ENCODE measurements at regions not wholly inside any gene's neighbourhood (a gene's known extent, or its start where the extent isn't known, plus 50 kb on each side); places are given as distances from the start of the nearest gene placed in this dataset.

DNA sequence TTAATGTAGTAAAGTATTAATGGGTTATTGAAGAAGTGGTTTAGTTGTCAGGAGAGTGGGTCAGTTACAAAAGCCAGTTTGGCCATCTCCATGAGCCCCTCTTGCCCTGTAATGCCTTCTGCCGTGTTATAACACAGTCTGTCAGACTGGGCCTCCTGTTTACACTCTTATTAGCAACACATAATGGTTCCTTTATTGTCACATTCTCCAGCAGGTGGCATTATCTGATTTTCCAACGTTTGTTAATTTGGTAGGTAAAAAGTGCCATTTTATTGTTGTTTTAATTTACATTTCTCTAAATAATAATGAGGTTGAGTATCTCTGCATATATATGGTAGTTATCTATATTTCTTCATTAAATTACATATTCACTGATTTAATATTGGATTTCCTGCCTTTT, 560.8 kb downstream of the FGF13 start (continued):
- TF ChIP-seq, protein P1, sequence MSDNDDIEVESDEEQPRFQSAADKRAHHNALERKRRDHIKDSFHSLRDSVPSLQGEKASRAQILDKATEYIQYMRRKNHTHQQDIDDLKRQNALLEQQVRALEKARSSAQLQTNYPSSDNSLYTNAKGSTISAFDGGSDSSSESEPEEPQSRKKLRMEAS (IDR thresholded peaks at IDR 0.05) = no peak
- no peak for TF ChIP-seq FOSL1 (IDR thresholded peaks at IDR 0.05; ENCODE audit: low read depth)
- TF ChIP-seq, protein P2, sequence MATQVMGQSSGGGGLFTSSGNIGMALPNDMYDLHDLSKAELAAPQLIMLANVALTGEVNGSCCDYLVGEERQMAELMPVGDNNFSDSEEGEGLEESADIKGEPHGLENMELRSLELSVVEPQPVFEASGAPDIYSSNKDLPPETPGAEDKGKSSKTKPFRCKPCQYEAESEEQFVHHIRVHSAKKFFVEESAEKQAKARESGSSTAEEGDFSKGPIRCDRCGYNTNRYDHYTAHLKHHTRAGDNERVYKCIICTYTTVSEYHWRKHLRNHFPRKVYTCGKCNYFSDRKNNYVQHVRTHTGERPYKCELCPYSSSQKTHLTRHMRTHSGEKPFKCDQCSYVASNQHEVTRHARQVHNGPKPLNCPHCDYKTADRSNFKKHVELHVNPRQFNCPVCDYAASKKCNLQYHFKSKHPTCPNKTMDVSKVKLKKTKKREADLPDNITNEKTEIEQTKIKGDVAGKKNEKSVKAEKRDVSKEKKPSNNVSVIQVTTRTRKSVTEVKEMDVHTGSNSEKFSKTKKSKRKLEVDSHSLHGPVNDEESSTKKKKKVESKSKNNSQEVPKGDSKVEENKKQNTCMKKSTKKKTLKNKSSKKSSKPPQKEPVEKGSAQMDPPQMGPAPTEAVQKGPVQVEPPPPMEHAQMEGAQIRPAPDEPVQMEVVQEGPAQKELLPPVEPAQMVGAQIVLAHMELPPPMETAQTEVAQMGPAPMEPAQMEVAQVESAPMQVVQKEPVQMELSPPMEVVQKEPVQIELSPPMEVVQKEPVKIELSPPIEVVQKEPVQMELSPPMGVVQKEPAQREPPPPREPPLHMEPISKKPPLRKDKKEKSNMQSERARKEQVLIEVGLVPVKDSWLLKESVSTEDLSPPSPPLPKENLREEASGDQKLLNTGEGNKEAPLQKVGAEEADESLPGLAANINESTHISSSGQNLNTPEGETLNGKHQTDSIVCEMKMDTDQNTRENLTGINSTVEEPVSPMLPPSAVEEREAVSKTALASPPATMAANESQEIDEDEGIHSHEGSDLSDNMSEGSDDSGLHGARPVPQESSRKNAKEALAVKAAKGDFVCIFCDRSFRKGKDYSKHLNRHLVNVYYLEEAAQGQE (IDR thresholded peaks at IDR 0.05; ENCODE audit: low read depth) = no peak
- no peak for TF ChIP-seq SIN3A (IDR thresholded peaks at IDR 0.05; ENCODE audit: low read depth)
- TF ChIP-seq CBX3 (IDR thresholded peaks at IDR 0.05; ENCODE audit: low read depth) = no peak

GRCh38 chrX:138157850-138158249, 553.7 kb downstream of the FGF13 start:
- ChIA-PET RAD21 (ENCODE audit: low non-redundant PET in 1 of 2, low total read pairs in 2 of 2, uncharacterized antibody in 2 of 2, unreplicated experiment in 2 of 2) (no interaction called here), CTCF (no interaction called here), POLR2A (no interaction called here)
- DNase-seq (ENCODE audit: low read depth, low spot score) (no peak), ATAC-seq (no peak)
- H3K4me2 ChIP-seq (ENCODE audit: low read length) = no peak overlapping the region
- no TSS peak for BruUV-seq (replicated peaks)
- H3K36me3 ChIP-seq (ENCODE audit: control insufficient read depth in 1 of 2, insufficient read depth in 2 of 2, low read length in 2 of 2) = no peaks in the 10 kb centered on the region
- H3K27ac ChIP-seq (ENCODE audit: low read depth, low read length) = no peak overlapping the region
- intact Hi-C loops (cut with micrococcal nuclease) = no loop called here
- H3K27me3 ChIP-seq (ENCODE audit: insufficient read depth, low read length) = no peaks in the 10 kb centered on the region
- H4K20me1 ChIP-seq (ENCODE audit: insufficient read depth) = no peaks in the 10 kb centered on the region
- no peaks in the 10 kb centered on the region for H3K9me2 ChIP-seq (ENCODE audit: insufficient read depth)
- no peaks in the 10 kb centered on the region for H3K79me2 ChIP-seq (ENCODE audit: insufficient read depth, low read length)
- H3K9ac ChIP-seq (ENCODE audit: low read length) = no peak overlapping the region
- no peak overlapping the region for H2AFZ ChIP-seq (ENCODE audit: low read depth, low read length, poor library complexity, severe bottlenecking)
- H3K4me1 ChIP-seq (ENCODE audit: control insufficient read depth in 1 of 2, insufficient read depth in 2 of 2, low read length in 2 of 2) = no peaks in the 10 kb centered on the region
- TF ChIP-seq FOSL1 (IDR thresholded peaks at IDR 0.05; ENCODE audit: low read depth) (no peak), CBX3 (IDR thresholded peaks at IDR 0.05; ENCODE audit: low read depth) (no peak), ZNF274 (IDR thresholded peaks at IDR 0.05; ENCODE audit: low read depth, low read length) (no peak), EZH2phosphoT487 (IDR thresholded peaks at IDR 0.05; ENCODE audit: borderline replicate concordance) (no peak), POLR2AphosphoS5 (IDR thresholded peaks at IDR 0.05; ENCODE audit: low read depth, low read length) (no peak), RAD21 (IDR thresholded peaks at IDR 0.05; ENCODE audit: low read depth) (no peak), POLR2A (IDR thresholded peaks at IDR 0.05; ENCODE audit: borderline replicate concordance, extremely low read depth, insufficient read depth, insufficient read length) (no peak), SRF (IDR thresholded peaks at IDR 0.05; ENCODE audit: low read depth) (no peak), SIN3A (IDR thresholded peaks at IDR 0.05; ENCODE audit: low read depth) (no peak)
- TF ChIP-seq, protein P3, sequence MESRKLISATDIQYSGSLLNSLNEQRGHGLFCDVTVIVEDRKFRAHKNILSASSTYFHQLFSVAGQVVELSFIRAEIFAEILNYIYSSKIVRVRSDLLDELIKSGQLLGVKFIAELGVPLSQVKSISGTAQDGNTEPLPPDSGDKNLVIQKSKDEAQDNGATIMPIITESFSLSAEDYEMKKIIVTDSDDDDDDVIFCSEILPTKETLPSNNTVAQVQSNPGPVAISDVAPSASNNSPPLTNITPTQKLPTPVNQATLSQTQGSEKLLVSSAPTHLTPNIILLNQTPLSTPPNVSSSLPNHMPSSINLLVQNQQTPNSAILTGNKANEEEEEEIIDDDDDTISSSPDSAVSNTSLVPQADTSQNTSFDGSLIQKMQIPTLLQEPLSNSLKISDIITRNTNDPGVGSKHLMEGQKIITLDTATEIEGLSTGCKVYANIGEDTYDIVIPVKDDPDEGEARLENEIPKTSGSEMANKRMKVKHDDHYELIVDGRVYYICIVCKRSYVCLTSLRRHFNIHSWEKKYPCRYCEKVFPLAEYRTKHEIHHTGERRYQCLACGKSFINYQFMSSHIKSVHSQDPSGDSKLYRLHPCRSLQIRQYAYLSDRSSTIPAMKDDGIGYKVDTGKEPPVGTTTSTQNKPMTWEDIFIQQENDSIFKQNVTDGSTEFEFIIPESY (IDR thresholded peaks at IDR 0.05; ENCODE audit: extremely low read depth, insufficient replicate concordance, low read length) = no peak
- TF ChIP-seq, protein P4, sequence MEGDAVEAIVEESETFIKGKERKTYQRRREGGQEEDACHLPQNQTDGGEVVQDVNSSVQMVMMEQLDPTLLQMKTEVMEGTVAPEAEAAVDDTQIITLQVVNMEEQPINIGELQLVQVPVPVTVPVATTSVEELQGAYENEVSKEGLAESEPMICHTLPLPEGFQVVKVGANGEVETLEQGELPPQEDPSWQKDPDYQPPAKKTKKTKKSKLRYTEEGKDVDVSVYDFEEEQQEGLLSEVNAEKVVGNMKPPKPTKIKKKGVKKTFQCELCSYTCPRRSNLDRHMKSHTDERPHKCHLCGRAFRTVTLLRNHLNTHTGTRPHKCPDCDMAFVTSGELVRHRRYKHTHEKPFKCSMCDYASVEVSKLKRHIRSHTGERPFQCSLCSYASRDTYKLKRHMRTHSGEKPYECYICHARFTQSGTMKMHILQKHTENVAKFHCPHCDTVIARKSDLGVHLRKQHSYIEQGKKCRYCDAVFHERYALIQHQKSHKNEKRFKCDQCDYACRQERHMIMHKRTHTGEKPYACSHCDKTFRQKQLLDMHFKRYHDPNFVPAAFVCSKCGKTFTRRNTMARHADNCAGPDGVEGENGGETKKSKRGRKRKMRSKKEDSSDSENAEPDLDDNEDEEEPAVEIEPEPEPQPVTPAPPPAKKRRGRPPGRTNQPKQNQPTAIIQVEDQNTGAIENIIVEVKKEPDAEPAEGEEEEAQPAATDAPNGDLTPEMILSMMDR (IDR thresholded peaks at IDR 0.05 in 2 of 3, conservative IDR thresholded peaks at IDR 0.05 in 1 of 3; ENCODE audit: borderline replicate concordance in 1 of 3, insufficient read depth in 1 of 3, low read depth in 2 of 3, low read length in 2 of 3) = no peak
- H3K9me3 ChIP-seq (ENCODE audit: control insufficient read depth in 1 of 2, insufficient read depth in 1 of 2, low read depth in 1 of 2, low read length in 2 of 2) = no peaks in the 10 kb centered on the region
- H3K4me3 ChIP-seq (replicated peaks in 1 of 2; ENCODE audit: low read depth in 1 of 2, low read length in 2 of 2) = no peak overlapping the region
